DOHH2 (cell line): ENCODE measurements at regions not wholly inside any gene's neighbourhood (a gene's known extent, or its start where the extent isn't known, plus 50 kb on each side); places are given as distances from the start of the nearest gene placed in this dataset.

Experiments
- H3F3A ChIP-seq: fragments of 200-600 bp; sonication (generic), shearing (Covaris generic); 2 replicates; pipeline ENCODE4 v1.6.0; 2016; ENCODE audit warnings: antibody characterized with exemption, mild to moderate bottlenecking; ENCODE audit not compliant: control insufficient read depth, insufficient read depth
- H3K27ac ChIP-seq: fragments of 200-600 bp; sonication (generic); 2 replicates; pipeline ENCODE4 v1.5.1; 2014; ENCODE audit warnings: low read depth, mild to moderate bottlenecking, low read length, moderate library complexity
- H3K27me3 ChIP-seq: fragments of 200-600 bp; sonication (generic); 2 replicates; pipeline ENCODE4 v1.6.1; 2014; ENCODE audit warnings: mild to moderate bottlenecking, low read length, mixed read lengths; ENCODE audit not compliant: control insufficient read depth
- H3K36me3 ChIP-seq: fragments of 200-600 bp; sonication (generic); 2 replicates; pipeline ENCODE4 v1.6.1; 2014; ENCODE audit warnings: mild to moderate bottlenecking, low read length, moderate library complexity, mixed read lengths; ENCODE audit not compliant: control insufficient read depth
- H3K4me1 ChIP-seq: fragments of 200-600 bp; sonication (generic); 2 replicates; pipeline ENCODE4 v1.6.1; 2014; ENCODE audit warnings: mild to moderate bottlenecking, low read length, mixed read lengths; ENCODE audit not compliant: control insufficient read depth
- H3K4me2 ChIP-seq: fragments of 200-600 bp; sonication (generic); 2 replicates; pipeline ENCODE4 v1.6.0; 2014; ENCODE audit warnings: mild to moderate bottlenecking, low read length, moderate library complexity
- H3K4me3 ChIP-seq: fragments of 200-600 bp; sonication (generic); 2 replicates; pipeline ENCODE4 v1.5.1; 2014; ENCODE audit warnings: mild to moderate bottlenecking, low read length, mixed read lengths
- H3K79me2 ChIP-seq: fragments of 200-600 bp; sonication (generic); 2 replicates; pipeline ENCODE4 v1.6.1; 2014; ENCODE audit warnings: mild to moderate bottlenecking, low read length, mixed read lengths; ENCODE audit not compliant: control insufficient read depth
- H3K9me2 ChIP-seq: fragments of 200-600 bp; sonication (generic); replicated peaks from 2 replicates; pipeline ENCODE4 v1.6.1; 2014; ENCODE audit warnings: mild to moderate bottlenecking, low read length, mixed read lengths; ENCODE audit not compliant: control insufficient read depth
- H3K9me3 ChIP-seq: fragments of 200-600 bp; sonication (generic); 2 replicates; pipeline ENCODE4 v1.6.1; 2014; ENCODE audit warnings: antibody characterized with exemption, low read length, mixed read lengths; ENCODE audit not compliant: control insufficient read depth, insufficient read depth
- H4K20me1 ChIP-seq: fragments of 200-600 bp; sonication (generic); 2 replicates; pipeline ENCODE4 v1.6.0; 2014; ENCODE audit warnings: low read depth, mild to moderate bottlenecking, antibody characterized with exemption, low read length, moderate library complexity; ENCODE audit not compliant: control insufficient read depth, insufficient read depth
- EZH2phosphoT487 ChIP-seq: fragments of 200-600 bp; sonication (generic); IDR thresholded peaks from 2 replicates; pipeline ENCODE4 v1.6.1; 2017; ENCODE audit warnings: borderline replicate concordance, mild to moderate bottlenecking, antibody characterized with exemption, low read length, moderate library complexity, mixed read lengths
- TF ChIP-seq, protein P1 (sequence below): fragments of 200-600 bp; sonication (generic); IDR thresholded peaks from one replicate; pipeline ENCODE4 v1.5.1; 2014; ENCODE audit warnings: antibody characterized with exemption, mild to moderate bottlenecking, low read depth, low read length; ENCODE audit not compliant: poor library complexity, severe bottlenecking

DNA sequence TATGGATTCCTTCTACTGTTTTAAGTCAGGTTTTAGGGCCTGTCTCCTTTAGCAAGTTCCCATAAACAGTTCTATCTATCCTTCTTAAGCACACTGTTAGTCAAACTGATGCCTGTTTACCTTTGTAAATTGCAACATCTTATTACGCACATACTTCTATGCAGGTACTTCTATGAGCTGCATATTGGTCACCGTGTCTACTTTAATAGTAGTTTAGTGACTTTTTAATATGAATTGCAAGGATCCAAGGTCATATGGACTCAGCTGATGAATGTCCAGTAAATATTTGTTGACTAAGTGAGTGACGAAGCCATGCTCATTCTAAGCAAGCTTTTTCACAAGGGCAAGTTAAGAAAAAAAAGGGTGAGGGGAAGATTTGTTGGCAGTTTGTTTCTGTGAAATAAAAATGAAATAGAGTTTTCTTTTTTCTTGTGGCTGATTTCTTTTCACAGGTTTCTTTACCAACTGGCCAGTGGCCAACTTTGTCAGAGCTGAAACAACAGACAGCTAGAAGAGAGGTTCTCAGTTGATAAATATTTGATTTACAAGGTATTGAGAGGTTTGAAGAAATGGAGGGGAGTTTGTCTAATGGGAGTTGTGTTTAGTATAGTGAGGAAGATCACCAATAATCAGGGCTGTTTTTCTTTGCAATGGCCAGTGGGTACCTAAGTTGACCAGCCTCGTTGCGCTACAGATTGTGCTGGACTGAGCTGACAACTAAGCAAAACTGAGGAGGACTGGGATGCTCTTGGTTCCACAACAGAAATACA lies 141.1 kb downstream of the SLC15A5 start:
- H3K9me2 ChIP-seq: no peaks in the 10 kb centered on the region
- H3K79me2 ChIP-seq: no peaks in the 10 kb centered on the region
- H3K9me3 ChIP-seq: peaks cover 9% of the 10 kb centered on the region; the same call in 1 of the 2 replicates
- no peaks in the 10 kb centered on the region for H3K4me1 ChIP-seq
- H3K36me3 ChIP-seq: no peaks in the 10 kb centered on the region
- TF ChIP-seq EZH2phosphoT487: no peak
- TF ChIP-seq, protein P1, sequence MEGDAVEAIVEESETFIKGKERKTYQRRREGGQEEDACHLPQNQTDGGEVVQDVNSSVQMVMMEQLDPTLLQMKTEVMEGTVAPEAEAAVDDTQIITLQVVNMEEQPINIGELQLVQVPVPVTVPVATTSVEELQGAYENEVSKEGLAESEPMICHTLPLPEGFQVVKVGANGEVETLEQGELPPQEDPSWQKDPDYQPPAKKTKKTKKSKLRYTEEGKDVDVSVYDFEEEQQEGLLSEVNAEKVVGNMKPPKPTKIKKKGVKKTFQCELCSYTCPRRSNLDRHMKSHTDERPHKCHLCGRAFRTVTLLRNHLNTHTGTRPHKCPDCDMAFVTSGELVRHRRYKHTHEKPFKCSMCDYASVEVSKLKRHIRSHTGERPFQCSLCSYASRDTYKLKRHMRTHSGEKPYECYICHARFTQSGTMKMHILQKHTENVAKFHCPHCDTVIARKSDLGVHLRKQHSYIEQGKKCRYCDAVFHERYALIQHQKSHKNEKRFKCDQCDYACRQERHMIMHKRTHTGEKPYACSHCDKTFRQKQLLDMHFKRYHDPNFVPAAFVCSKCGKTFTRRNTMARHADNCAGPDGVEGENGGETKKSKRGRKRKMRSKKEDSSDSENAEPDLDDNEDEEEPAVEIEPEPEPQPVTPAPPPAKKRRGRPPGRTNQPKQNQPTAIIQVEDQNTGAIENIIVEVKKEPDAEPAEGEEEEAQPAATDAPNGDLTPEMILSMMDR: no peak
- H3K27me3 ChIP-seq: no peaks in the 10 kb centered on the region
- no peaks in the 10 kb centered on the region for H3F3A ChIP-seq
- no peaks in the 10 kb centered on the region for H4K20me1 ChIP-seq
- no peak overlapping the region for H3K4me2 ChIP-seq
- no peak overlapping the region for H3K4me3 ChIP-seq
- H3K27ac ChIP-seq: no peak overlapping the region

DNA sequence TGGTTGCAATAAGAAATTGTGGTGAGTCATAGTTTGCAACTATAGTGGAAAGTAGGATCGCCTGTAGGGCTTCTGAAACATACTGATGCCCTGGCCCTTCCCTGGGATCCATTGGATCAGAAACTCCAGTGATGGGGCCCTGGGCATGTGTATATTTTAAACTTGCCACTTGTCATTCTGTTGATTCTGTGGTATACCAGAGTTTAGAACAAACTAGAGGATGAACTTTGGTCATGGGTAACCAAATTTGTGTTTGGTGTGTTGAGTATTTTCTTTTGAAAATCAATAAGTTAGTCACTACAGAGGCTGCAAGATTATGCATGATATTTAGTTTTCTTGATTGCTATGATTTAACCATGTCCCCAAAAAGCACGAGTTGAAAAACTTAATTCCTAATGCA lies 142.2 kb downstream of the SLC15A5 start:
- Histone ChIP-seq H3K27me3 (no peaks in the 10 kb centered on the region), H3K9me3 (peaks cover 9% of the 10 kb centered on the region; the same call in 1 of the 2 replicates), H3K9me2 (no peaks in the 10 kb centered on the region), H3K27ac (no peak overlapping the region), H4K20me1 (no peaks in the 10 kb centered on the region), H3K4me3 (no peak overlapping the region), H3K4me2 (no peak overlapping the region), H3K79me2 (no peaks in the 10 kb centered on the region), H3F3A (no peaks in the 10 kb centered on the region), H3K36me3 (no peaks in the 10 kb centered on the region), H3K4me1 (no peaks in the 10 kb centered on the region)
- TF ChIP-seq, protein P1: no peak
- TF ChIP-seq EZH2phosphoT487: no peak

DNA sequence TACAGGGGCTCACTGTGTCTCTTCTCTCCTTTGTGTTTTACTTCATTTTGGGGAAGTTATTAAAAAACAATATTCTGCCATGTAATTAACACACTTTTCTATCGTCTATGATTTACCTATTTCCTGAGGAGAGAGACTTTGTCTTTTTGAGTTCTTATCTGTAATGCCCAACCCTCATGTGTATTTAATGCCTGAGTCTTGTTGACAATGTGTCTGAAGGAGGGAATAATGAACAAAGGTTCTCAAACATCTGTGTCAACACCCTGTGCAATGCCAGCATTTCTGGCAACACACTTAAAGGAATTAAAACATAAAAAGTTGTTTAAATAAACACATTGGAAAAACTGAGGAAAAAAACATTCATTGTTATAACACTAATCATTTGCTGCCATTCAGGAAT lies 147.1 kb downstream of the SLC15A5 start:
- TF ChIP-seq EZH2phosphoT487: no peak
- TF ChIP-seq, protein P1: no peak
- Histone ChIP-seq H3K9me2 (no peaks in the 10 kb centered on the region), H3K4me2 (no peak overlapping the region), H4K20me1 (no peaks in the 10 kb centered on the region), H3K79me2 (no peaks in the 10 kb centered on the region), H3K4me1 (no peaks in the 10 kb centered on the region), H3K36me3 (no peaks in the 10 kb centered on the region), H3K9me3 (peaks cover 9% of the 10 kb centered on the region; the same call in 1 of the 2 replicates), H3K27ac (no peak overlapping the region), H3K4me3 (no peak overlapping the region), H3F3A (no peaks in the 10 kb centered on the region), H3K27me3 (no peaks in the 10 kb centered on the region)
